NCI-H2107 treated with DMSO at 0.1 percent for 48 hours (cell line): ENCODE measurements at regions not wholly inside any gene's neighbourhood (a gene's known extent, or its start where the extent isn't known, plus 50 kb on each side); places are given as distances from the start of the nearest gene placed in this dataset.

Experiments used
- DNase-seq: peaks from one replicate; lab custom pipeline; 2025; ENCODE audit not compliant: unreplicated experiment; lab: John Stamatoyannopoulos, UW

DNA sequence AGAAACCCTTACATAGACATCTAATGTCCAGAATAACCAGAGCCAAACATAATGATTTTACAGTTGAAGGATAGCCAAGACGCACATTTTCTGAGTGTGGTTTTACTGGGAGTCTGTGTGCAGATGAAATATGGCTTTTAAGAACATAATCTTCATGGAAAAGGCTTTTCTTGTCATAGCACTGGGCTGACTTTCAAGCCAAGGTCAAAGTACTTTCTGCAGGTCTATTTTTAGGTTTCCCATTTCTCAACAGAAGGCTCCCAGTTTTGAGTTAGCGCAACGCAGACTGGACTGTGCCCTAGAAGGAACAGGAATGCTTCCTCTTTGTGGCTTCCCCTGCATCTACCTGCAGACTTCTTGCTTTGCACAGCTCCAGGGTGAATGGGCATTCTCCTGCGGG, 92.3 kb upstream of the UPP2 start:
- DNase-seq: no peak

DNA sequence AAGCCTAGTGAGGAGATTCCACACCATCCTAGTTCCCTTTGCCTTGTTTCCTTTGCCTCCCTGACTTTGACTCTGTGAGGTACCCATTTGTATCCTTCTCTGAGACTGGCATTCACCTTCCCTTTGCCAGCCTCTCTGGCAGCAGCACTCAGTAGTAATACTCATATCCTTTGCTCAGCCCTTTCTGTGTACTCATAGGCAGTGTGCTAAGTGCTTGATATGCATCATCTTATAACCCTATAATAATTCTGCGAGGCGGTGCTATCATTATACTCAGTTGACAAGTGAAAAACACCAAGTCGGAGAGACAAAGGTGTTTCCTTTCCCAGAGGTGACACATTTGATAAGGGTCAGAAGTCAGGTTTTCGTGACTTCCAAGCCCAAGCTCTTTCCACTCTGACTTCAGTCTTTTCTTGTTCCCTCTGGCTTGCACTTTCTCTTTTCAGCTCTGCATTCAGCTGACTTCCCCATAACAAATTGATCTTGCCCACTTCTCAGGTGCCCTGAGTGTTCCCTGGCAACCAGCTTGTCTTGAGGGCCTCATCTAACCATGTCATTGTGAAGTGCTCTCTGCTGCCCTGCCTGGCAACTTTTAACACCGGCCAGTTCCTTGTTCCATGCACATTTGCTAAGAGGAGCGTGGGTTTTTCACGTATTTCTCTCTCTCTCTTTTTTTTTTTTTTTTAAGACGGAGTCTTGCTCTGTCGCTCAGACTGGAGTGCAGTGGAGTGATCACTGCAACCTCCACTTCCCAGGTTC, 94.5 kb upstream of the UPP2 start:
- DNase-seq: no peak

DNA sequence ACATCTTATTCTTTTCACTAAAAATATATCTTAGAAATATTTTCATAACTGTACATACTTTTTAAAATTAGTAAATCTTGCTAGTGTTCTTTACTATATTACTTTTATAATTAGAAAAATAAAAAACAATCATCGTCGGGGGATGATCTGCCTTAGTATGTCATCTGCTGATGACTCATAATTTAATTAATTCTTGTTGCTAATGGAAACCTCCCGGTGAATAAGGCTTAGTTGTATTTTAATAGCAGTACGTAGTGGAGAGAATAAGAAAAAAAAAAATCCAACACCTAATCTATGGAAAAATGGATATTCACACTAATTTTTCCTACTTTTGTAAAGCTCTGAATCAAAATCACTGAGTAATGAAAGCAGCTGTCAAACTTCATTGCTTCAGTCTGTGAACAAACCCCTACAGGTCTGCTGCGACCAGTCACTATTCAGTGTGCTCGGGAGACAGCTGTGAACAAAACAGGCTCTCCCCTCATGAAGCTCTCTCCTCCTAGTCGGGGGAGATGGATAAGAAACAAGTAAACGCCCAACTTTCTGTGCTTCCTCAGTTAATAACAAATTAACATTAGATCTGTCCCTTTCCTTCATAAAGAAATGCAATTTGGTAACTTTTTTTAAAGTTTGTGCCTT, 97.4 kb upstream of the UPP2 start:
- DNase-seq: no peak

DNA sequence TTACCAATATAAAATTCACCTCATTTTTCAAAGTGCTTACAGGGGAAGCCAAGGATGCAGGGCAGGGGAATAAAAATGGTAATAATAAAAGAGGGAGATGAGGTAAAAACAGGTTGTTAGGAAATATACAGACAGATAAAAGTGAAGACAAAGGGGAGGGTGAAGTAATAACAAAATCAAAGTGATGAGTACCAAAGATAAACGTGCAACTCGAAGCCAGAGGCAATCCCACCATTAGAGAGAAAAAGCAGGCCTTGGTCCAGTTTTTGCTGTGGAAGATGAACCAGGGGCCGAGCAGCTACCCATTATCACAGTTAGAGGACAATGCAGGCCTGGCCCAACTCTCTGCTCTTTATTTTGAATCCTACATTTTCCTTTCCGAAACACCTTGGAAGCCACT, 99.6 kb upstream of the UPP2 start:
- no peak for DNase-seq

DNA sequence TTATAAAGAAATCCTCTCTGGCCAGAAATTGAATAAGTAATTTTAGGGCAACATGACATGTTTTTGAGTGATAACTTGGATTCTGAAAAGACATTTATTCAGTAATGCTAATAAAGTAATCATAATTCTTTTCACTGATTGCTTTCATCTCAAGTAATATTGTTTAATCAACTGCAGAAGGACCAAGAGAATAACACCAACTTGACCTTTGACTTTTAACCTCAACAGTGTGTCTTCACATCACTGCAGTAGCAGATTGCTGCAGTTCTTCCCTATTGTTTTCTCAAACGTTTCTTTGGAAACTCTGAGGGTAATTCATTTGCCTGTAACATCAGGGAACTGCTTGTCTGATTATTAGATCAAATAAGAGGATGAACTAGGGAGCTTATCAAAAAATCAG, 104.9 kb upstream of the UPP2 start:
- no peak for DNase-seq

DNA sequence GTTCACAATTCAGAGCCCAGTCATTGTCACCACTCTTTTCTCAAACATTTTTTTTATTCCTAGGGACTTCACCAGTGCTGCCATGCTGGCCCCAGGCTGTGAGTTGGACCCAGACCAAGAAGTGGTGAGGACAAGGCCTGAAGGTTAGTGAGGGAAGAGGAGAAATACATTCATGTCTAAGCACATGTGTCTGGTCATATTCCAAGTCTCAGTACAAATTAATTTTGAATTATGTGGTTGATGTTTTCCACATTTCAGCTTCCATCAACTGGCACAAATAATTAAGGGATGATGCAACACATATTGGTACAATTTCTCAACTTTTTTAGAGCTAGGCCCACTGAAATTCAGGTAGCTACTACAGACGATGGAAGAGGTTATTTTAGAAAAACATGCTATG, 106.6 kb upstream of the UPP2 start:
- no peak for DNase-seq

DNA sequence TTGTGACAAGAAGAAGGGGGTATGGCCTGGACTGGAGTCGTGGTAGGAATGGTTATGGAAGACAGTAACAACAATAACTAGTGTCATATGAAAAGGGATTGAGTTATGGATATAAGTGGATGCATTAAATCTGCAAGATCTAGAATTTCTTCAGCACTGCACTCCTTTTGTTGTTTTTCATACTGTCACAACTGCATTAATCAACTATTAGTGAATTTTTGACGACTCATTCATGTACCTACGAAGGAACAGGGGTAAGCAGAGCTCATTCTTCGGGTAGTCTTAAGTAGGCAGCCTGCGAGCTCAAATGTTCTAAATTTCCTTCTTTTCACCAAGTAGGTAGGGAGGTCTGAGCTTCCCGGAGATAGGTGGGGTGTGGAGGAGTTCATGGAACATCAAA, 109.7 kb upstream of the UPP2 start:
- no peak for DNase-seq

DNA sequence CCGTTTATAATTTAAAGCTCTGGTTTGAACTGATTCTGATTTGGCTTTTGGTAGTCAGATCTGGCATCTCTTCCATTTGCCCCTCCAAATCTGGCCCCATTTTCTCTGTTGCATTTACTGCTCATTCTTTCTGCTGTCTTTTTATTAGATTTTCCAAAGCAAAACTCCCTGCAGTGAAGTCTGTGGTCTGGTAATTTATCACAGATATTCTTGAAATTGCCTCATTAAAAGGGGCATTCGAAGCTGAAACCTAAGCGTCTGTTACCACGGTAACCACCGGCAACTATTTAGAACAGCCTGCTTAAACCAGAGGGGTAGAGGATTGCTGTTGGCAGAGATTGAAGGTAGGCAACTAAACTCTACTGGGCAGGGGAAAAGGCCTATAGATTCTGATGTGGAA, 111.5 kb upstream of the UPP2 start:
- no peak for DNase-seq

DNA sequence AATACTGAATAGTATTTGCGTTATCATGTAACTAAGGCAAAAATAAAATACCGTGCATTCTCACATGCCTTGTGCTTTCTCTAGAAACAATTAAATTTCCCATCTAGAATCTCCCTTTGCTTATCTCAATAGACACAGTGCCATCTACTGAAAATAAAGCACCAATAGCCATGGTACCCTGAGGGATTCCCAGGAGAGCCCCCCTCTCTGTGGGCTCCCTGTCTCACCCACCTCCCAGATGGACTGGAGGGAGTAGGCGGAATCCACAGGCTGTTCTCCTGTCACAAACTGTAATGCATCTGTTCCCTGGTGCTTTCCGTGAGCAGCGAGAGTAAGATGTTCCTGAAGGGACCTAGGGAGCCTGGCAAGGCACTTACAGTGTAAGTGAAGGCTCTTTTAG, 112.4 kb upstream of the UPP2 start:
- no peak for DNase-seq

DNA sequence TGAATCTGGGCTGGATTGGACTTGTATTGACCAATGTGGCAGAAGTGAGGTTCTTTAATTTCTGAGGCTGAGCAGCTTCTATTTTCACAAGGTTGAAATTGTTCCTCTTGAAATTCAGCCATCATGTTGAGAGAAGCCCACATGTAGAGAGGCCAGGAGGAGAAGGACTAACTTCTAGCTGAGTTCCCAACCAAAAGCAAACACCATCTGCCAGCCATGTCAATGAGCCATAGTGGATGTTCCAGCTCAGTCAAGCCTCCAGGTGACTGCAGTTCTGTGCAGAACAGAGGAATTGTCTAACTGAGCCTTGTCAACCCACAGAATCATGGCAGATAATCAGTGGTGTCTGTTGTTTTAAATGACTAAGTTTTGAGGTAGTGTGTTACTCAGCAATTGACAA, 110.6 kb upstream of the ACVR1 start:
- no peak for DNase-seq

DNA sequence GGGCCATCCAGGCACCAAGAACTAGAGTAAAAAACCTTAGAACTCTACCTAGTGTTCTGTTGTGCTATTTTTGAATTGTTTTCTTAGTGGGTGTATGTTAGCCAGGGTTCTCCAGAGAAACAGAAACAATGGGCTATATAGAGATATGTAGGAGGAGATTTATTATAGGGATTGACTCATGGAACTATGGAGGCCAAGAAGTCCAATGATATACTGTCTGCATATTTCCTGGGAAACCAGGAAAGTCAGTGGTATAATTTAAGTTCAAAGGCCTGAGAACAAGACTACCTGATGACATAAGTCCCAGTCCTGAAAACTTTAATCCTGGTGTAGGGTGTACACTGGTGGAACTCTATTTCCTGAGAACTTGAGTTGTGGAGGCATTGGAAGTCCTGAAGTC, 108.7 kb upstream of the ACVR1 start:
- no peak for DNase-seq

DNA sequence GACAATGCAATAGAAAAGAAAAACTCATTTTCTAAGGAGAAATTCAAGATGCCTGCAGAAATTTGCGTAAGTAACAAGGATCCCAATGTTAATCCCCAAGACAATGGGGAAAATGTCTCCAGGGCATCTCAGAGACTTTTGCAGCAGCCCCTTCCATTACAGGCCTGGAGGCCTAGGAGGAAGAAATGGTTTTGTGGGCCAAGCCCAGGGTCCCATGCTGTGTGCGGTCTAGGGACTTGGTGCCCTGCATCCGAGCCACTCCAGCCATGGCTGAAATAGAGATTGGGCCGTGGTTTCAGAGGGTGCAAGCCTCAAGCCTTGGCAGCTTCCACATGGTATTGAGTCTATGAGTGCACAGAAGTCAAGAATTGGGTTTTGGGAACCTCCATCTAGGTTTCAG, 103.9 kb upstream of the ACVR1 start:
- DNase-seq: no peak

DNA sequence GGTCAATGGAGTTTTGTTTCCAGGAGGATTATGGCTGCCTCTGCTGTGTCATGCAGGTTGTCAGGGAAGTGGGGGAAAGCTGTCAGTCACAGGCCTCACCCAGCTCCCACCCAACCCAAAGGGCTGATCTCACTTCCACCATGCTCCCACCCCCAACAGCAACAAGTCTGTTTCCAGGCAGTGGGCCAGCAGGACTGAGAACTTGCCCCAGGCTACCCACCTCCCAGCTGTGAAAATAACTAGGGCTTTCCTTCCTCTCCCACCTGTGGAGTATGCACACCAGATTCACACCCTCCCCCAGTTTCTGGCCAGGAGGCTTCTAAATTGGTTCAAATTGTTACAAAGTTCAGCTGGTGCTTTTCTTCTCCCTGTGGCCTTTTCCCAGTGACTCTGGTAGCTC, 95.6 kb upstream of the ACVR1 start:
- DNase-seq: no peak

DNA sequence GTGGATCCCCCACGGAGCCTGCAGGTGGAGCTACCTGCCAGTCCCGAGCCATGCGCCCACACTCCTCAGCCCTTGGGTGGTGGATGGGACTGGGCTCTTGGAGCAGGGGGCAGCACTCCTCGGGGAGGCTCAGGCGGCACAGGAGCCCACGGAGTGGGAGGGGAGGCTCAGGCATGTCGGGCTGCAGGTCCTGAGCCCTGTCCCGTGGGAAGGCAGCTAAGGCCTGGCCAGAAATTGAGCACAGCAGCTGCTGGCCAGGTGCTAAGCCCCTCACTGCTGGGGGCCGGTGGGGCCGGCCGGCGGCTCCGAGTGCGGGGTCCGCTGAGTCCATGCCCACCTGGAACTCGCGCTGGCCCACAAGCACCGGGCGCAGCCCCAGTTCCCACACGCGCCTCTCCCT, 91.7 kb upstream of the ACVR1 start:
- no peak for DNase-seq

DNA sequence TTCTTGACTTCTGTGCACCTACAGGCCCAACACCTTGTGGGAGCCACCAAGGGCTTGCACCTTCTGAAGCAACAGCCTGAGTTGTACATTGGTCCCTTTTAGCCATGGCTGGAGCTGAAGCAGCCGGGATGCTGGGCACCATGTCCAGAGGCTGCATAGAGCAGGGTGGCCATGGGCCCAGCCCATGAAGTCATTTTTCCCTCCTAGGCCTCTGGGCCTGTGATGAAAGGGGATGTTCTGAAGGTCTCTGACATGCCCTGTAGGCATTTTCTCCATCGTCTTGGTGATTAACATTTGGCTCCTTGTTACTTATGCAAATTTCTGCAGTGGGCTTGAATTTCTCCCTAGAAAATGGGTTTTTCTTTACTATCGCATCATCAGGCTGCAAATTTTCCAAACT, 83.1 kb upstream of the ACVR1 start:
- no peak for DNase-seq

DNA sequence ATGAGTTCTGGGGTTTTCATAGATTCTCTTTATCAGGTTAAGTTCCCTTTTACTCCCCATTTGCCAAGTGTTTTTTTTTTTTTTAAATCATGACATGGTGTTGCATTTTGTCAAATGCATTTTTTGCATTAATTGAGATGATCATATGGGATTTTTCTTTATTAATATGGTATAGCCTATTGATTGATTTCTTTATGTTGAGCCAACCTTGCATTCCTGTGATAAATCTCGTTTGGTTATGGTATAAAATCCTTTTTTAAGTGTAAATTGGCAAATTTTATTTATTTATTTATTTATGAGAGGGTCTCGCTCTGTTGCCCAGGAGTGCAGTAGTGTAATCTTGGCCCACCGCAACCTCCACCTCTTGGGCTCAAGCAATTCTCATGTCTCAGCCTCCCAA, 81.5 kb upstream of the ACVR1 start:
- no peak for DNase-seq

DNA sequence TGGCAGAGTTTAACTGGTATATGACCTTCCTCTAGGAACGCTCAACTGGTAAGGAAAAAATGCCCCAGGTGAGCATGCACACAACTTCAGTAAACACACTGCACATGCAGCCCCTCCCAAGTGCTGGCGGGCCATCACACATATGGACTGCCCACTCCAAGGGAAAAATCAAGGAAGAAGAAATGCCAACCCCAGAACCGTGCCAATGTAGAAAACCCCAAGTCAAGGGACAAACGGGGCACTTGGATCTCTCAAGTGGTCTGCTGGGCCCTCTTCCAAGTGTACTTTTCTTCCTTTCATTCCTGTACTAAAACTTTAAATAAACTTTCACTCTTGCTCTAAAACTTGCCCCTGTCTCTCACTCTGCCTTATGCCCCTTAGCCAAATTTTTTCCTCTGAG, 76.4 kb upstream of the ACVR1 start:
- no peak for DNase-seq

DNA sequence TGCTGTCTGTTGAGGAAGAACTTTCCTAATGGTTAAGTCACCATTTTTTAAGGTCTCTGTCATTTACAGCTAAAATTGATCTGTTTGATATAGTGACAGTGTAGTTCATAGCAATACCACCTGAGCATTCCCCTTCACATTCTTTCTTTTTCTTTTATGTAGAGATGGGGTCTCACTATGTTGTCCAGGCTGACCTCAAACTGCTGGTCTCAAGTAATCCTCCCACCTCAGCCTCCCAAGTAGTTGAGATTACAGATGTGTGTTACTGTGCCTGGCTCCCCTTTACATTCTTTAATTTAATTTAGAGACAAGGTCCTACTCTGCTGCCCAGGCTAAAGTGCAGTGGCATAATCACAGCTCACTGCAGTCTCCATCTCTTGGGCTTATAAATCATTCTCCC, 72.7 kb upstream of the ACVR1 start:
- DNase-seq: no peak

DNA sequence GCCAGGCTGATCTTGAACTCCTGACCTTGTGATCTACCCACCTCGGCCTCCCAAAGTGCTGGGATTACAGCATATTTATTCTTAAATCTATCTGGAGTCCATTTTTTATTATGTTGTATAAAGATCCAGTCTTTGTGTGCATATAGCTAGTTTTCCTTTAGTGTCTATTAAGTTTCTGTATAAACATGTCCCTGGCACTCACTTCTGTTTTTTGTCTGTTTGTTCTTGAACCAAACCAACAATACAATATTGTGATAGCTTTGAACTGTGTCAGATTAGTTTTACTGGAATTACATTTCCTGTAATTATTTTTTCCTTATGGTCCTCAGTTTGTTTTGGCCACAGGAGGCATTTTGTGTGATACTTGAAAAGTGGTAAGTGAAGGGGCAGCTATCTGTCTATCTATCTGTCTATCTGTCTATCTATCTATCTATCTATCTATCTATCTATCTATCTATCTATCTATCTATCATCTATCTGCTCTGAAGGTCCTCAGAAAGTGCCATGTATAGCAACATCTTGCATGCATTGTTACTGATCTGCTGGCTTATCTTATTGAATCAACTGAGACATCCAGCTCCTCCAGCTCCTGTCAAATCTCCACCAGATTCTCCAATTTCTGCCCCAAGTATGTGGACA, 70.9 kb upstream of the ACVR1 start:
- DNase-seq: no peak

DNA sequence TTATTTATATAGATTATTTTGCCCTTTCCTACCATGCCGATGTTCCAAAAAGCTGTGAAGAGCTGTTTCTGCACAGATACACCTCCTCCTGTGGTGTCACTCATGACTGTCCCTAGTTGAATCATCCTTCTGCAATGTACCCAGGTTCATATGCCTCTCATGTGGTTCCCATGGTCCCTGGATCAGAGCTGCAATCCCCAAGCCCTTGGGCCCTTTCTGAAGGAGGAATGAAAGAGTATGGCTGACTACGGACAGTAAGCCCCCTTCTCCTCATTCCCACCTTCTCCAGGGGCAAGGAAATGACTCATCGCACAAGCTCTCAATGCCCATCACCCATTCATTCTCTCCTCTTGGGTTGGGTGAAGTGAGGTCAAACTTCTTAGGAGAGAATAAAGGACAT, 63.9 kb upstream of the ACVR1 start:
- no peak for DNase-seq

DNA sequence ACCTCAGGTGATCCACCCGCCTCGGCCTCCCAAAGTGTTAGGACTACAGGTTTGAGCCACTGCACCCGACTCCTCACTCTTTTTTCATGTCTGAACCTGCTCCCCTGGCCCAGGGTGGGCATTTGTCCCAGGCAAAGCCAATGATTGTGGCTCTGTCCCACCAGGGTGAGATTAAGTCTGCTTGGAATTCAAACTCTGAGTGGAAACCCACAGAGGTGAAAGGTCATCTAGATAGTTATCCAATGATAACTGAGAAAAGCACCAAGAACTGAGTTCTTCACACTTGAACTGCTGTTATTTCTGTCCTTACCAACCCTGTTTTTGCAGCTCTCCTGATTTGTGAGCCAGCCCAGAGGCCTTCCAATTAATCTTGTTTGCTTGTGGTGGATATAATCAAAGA, 62.4 kb upstream of the ACVR1 start:
- DNase-seq: no peak

DNA sequence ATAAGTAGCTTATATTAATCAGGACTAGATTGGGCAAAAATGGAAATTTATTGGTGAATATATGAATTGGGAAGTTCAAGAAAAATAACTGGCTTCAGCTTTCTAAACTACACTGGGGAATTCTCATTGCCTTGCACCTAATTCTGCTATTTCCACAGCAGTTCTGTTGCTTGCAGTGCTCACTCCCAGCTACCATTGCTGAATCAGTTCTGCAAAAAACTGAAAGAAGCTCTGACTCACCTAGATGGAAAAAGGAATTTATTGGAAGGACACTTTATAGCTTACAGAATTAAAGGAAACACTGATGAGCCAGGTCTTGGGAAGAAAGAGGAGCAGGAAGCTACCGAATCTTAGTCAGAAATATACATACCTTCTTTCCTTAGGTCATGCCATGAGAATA, 60.3 kb upstream of the ACVR1 start:
- no peak for DNase-seq
